Caco-2 (cell line): ENCODE measurements at regions not wholly inside any gene's neighbourhood (a gene's known extent, or its start where the extent isn't known, plus 50 kb on each side); places are given as distances from the start of the nearest gene placed in this dataset.

Source experiments
- BruUV-seq: library from RNA; stranded (reverse); fragments of 400-500 nt; replicated peaks from 2 replicates; lab custom pipeline; 2021; lab: Mats Ljungman, UMichigan
- CTCF ChIA-PET: fragments of 300-600 bp; sonication (Branson Sonifier 250); formaldehyde crosslinking; loops from one replicate; lab custom pipeline; 2022; ENCODE audit warnings: antibody characterized with exemption; lab: Charles Lee
- POLR2A ChIA-PET: fragments of 300-600 bp; sonication (Branson Sonifier 250); formaldehyde crosslinking; loops from one replicate; lab custom pipeline; 2022; ENCODE audit warnings: antibody characterized with exemption; lab: Charles Lee
- DNase-seq, 2 experiments: peaks; one replicate each; pipeline versions ENCODE4 v3.0.0 to v3.0.0-alpha.2; 2020 to 2022
- H3K27me3 ChIP-seq: replicated peaks from 2 replicates; pipeline ENCODE4 v1.6.0; 2011; ENCODE audit warnings: low read length; ENCODE audit not compliant: control insufficient read depth, insufficient read depth
- H3K36me3 ChIP-seq: 2 replicates; pipeline ENCODE4 v1.5.1; 2011; ENCODE audit warnings: low read length; ENCODE audit not compliant: control insufficient read depth, insufficient read depth
- H3K4me1 ChIP-seq: fragments of 250-450 bp; sonication (Bioruptor Pico); 2 replicates; pipeline ENCODE4 v1.5.1; 2020; ENCODE audit warnings: mild to moderate bottlenecking
- H3K4me3 ChIP-seq: 2 replicates; pipeline ENCODE4 v1.5.1; 2011; ENCODE audit warnings: low read depth, mild to moderate bottlenecking, control low read depth, low read length
- H3K9me3 ChIP-seq: fragments of 250-450 bp; sonication (Bioruptor Pico); 2 replicates; pipeline ENCODE4 v1.5.1; 2020; ENCODE audit warnings: mild to moderate bottlenecking, moderate library complexity
- H3K27ac Mint-ChIP-seq: one replicate; pipeline ENCODE4 v1.8.0; 2022; ENCODE audit warnings: mixed read lengths; ENCODE audit not compliant: unreplicated experiment
- H3K27me3 Mint-ChIP-seq: one replicate; pipeline ENCODE4 v1.8.0; 2022; ENCODE audit warnings: mixed read lengths; ENCODE audit not compliant: insufficient read depth, unreplicated experiment
- H3K36me3 Mint-ChIP-seq: one replicate; pipeline ENCODE4 v1.8.0; 2022; ENCODE audit warnings: mild to moderate bottlenecking, mixed read lengths; ENCODE audit not compliant: insufficient read depth, unreplicated experiment
- H3K4me1 Mint-ChIP-seq: one replicate; pipeline ENCODE4 v1.8.0; 2022; ENCODE audit warnings: low read depth, mixed read lengths; ENCODE audit not compliant: unreplicated experiment
- H3K4me3 Mint-ChIP-seq: one replicate; pipeline ENCODE4 v1.8.0; 2022; ENCODE audit warnings: mild to moderate bottlenecking, moderate library complexity, mixed read lengths; ENCODE audit not compliant: unreplicated experiment
- H3K9me3 Mint-ChIP-seq: one replicate; pipeline ENCODE4 v1.8.0; 2022; ENCODE audit warnings: mixed read lengths; ENCODE audit not compliant: unreplicated experiment
- intact Hi-C: fragments of 100-400 bp; cut with micrococcal nuclease; formaldehyde crosslinking; loops from one replicate; pipeline ENCODE4 v1.10.0; 2022; ENCODE audit not compliant: unreplicated experiment
- TF ChIP-seq, protein P1 (sequence below), 2 experiments: fragments of 200-600 bp in 1 of 2; IDR thresholded peaks; 1 replicate in 1 of 2; 2 replicates in 1 of 2; pipeline versions ENCODE4 v1.5.1 to v1.8.0; 2011 to 2022; ENCODE audit warnings: antibody characterized with exemption in 1 of 2, control low read depth in 1 of 2, inconsistent platforms in 1 of 2, low read depth in 1 of 2, low read length in 1 of 2, mild to moderate bottlenecking in 1 of 2, moderate library complexity in 1 of 2; ENCODE audit not compliant: insufficient read depth in 1 of 2, severe bottlenecking in 1 of 2, unreplicated experiment in 1 of 2

DNA sequence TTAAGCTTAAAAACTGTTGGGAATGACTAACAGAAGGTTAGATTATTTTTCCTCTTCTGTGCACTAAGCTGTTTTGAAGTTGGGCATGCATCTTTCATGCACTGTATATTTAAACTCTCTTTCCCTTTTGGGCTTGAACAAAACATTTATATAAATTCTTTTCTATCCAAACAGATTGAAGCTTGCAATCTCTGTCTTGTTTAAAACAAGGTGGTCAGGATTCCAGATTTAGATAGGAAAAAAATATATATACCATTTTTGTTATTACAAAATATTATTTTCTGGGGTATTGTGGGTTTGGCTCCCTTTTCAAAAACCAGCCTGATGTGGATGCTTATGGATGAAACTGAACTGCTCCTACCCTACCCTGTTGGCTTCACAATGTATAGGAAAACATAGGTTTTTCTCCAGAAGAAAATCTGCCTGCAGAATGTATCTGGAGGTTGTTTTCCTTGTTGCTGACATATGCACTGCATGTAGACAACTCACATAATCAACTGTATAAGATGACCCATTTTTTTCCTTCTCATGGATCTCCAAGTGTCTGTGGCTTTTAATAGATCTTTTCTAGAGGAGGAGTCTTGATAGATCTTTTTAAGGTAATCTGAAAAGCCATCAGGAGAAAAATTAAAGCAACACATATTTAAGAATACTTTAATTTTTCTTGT lies 146.3 kb downstream of the PRL start:
- H3K4me3 Mint-ChIP-seq, result no peak overlapping the region
- CTCF ChIA-PET, result no interaction called here
- peaks cover 13% of the 10 kb centered on the region for H3K4me1 Mint-ChIP-seq
- H3K9me3 ChIP-seq, result no peaks in the 10 kb centered on the region
- H3K27ac Mint-ChIP-seq, result no peak overlapping the region
- H3K36me3 ChIP-seq, result no peaks in the 10 kb centered on the region
- no peaks in the 10 kb centered on the region for H3K36me3 Mint-ChIP-seq
- TF ChIP-seq, protein P1, sequence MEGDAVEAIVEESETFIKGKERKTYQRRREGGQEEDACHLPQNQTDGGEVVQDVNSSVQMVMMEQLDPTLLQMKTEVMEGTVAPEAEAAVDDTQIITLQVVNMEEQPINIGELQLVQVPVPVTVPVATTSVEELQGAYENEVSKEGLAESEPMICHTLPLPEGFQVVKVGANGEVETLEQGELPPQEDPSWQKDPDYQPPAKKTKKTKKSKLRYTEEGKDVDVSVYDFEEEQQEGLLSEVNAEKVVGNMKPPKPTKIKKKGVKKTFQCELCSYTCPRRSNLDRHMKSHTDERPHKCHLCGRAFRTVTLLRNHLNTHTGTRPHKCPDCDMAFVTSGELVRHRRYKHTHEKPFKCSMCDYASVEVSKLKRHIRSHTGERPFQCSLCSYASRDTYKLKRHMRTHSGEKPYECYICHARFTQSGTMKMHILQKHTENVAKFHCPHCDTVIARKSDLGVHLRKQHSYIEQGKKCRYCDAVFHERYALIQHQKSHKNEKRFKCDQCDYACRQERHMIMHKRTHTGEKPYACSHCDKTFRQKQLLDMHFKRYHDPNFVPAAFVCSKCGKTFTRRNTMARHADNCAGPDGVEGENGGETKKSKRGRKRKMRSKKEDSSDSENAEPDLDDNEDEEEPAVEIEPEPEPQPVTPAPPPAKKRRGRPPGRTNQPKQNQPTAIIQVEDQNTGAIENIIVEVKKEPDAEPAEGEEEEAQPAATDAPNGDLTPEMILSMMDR (IDR thresholded peaks at IDR 0.05; ENCODE audit: insufficient read depth in 1 of 2, low read depth in 1 of 2, low read length in 1 of 2, severe bottlenecking in 1 of 2, unreplicated experiment in 1 of 2), result no peak
- BruUV-seq, result no TSS peak
- H3K4me1 ChIP-seq, result peaks cover 15% of the 10 kb centered on the region
- POLR2A ChIA-PET, result no interaction called here
- no peak for DNase-seq
- no peaks in the 10 kb centered on the region for H3K27me3 ChIP-seq
- H3K27me3 Mint-ChIP-seq, result no peaks in the 10 kb centered on the region
- no peak overlapping the region for H3K4me3 ChIP-seq
- intact Hi-C loops, result no loop called here
- H3K9me3 Mint-ChIP-seq, result no peaks in the 10 kb centered on the region

DNA sequence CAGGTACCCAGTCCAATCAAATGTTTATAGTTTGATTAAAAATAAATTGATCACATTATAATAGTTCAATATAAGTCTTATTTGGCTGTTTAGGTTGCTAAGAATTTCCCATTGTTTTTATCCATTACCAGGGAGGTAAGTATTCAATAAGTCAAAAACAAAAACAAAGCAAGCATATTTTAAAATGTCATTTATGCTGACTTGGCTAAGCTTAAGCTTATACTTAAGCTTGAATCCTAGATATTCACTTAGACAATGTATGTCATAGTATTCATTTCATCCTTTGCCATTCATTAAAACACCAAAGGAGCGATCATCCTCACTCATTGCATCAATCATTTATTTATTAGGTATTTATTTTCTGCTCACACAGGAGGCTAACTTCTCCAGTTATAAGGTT lies 144.9 kb downstream of the PRL start:
- POLR2A ChIA-PET, result no interaction called here
- intact Hi-C loops, result no loop called here

DNA sequence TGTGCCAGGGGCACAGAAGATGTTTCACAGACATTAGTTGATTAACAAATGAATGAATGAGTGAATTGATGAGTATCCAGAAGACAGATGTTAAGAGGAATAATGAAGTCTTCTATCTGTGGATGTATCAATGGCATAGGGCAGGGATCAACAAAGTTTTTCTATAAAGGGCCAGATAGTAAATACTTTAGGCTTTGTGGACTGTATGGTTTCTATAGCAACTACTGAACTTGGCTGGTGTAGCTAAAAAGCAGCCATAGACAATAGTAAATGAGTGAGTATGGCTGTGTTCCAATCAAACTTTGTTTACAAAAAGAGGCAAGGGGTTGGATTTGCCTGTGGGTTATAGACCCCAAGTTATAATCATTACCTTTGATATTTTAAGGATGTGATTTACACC lies 144.0 kb downstream of the PRL start:
- Mint-ChIP-seq H3K27ac (no peak overlapping the region), H3K4me3 (no peak overlapping the region), H3K4me1 (peaks cover 10% of the 10 kb centered on the region), H3K27me3 (no peaks in the 10 kb centered on the region), H3K9me3 (no peaks in the 10 kb centered on the region), H3K36me3 (no peaks in the 10 kb centered on the region)
- no TSS peak for BruUV-seq
- Histone ChIP-seq H3K4me1 (peaks cover 10% of the 10 kb centered on the region), H3K4me3 (no peak overlapping the region), H3K27me3 (no peaks in the 10 kb centered on the region), H3K36me3 (no peaks in the 10 kb centered on the region), H3K9me3 (no peaks in the 10 kb centered on the region)
- ChIA-PET POLR2A (no interaction called here), CTCF (no interaction called here)
- TF ChIP-seq, protein P1 (IDR thresholded peaks at IDR 0.05; ENCODE audit: insufficient read depth in 1 of 2, low read depth in 1 of 2, low read length in 1 of 2, severe bottlenecking in 1 of 2, unreplicated experiment in 1 of 2), result no peak
- intact Hi-C loops, result no loop called here
- DNase-seq, result no peak

More for the DNA sequence above, 144.9 kb downstream of the PRL start:
- H3K4me3 ChIP-seq, result no peak overlapping the region
- Mint-ChIP-seq H3K4me3 (no peak overlapping the region), H3K27ac (no peak overlapping the region), H3K4me1 (peaks cover 13% of the 10 kb centered on the region), H3K36me3 (no peaks in the 10 kb centered on the region), H3K27me3 (no peaks in the 10 kb centered on the region), H3K9me3 (no peaks in the 10 kb centered on the region)
- peaks cover 15% of the 10 kb centered on the region for H3K4me1 ChIP-seq
- TF ChIP-seq, protein P1 (IDR thresholded peaks at IDR 0.05; ENCODE audit: insufficient read depth in 1 of 2, low read depth in 1 of 2, low read length in 1 of 2, severe bottlenecking in 1 of 2, unreplicated experiment in 1 of 2), result no peak
- H3K9me3 ChIP-seq, result no peaks in the 10 kb centered on the region
- CTCF ChIA-PET, result no interaction called here
- no peak for DNase-seq
- no peaks in the 10 kb centered on the region for H3K27me3 ChIP-seq
- H3K36me3 ChIP-seq, result no peaks in the 10 kb centered on the region
- no TSS peak for BruUV-seq
